ENCODE measurements at regions not wholly inside any gene's neighbourhood (a gene's known extent, or its start where the extent isn't known, plus 50 kb on each side); places are given as distances from the start of the nearest gene placed in this dataset.
"Not testable (repeated sequence)": the region's sequence is repeated elsewhere in the genome, so short reads cannot be mapped to it uniquely, and the experiment has no call there.

DNA sequence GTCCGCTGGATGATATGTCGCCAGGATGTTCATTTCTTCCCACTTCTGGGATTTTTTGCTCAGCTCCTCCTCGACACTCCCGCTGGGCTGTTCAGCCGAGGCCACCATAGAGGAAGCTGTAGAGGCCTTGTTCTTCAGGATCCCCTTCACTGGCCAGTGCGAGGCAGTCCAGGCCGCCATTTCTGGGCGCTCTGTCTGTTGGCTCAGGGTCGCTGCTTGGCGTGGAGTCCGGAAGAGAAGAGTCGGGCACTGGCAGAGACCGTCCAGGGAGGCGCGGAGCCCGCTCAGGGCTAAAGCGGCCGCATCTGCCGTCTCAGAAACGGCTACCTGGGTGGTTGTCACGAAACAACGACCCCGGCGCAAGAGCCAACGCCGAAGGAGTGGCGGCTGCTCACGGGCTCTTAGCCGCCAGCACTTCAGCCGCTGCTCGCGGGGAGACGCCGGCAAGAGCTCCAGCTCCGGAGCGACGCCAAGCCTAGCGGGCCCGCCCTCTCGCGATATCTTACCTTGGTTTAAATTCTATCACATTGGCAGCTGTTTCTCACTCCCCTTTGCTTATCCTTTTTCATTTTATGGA lies 2395.9 kb upstream of the PCDH20 start:
- H3K9me3 Mint-ChIP-seq, H3K4me3 Mint-ChIP-seq: not testable (repeated sequence)

GRCh38 chr13:63791134-63791533 lies 2375.5 kb upstream of the PCDH20 start:
- H2BK5ac ChIP-seq (ENCODE audit: insufficient read length, low read length); H3K36me3 Mint-ChIP-seq (ENCODE audit: insufficient read depth in 1 of 3, low read depth in 3 of 3): not testable (repeated sequence)

More for the DNA sequence above, 2395.9 kb upstream of the PCDH20 start:
- not testable (repeated sequence) for H3K23me2 ChIP-seq (ENCODE audit: insufficient read length, low read depth, low read length, poor library complexity, severe bottlenecking); H3K27me3 ChIP-seq (ENCODE audit: insufficient read depth, low read length); H4K20me1 ChIP-seq (ENCODE audit: control insufficient read depth, insufficient read depth, insufficient read length); H3K9ac ChIP-seq (ENCODE audit: extremely low read depth, insufficient read length, low read length); DNase-seq; H2BK12ac ChIP-seq (ENCODE audit: insufficient read length, low read depth, low read length); H3K14ac ChIP-seq (ENCODE audit: insufficient read depth, low read length); H3K4me1 Mint-ChIP-seq; H2BK15ac ChIP-seq (ENCODE audit: low read depth, low read length); H3K56ac ChIP-seq (ENCODE audit: insufficient read length, low read depth, low read length); H3K27me3 Mint-ChIP-seq (ENCODE audit: low read depth); H3K4me1 ChIP-seq (ENCODE audit: insufficient read depth, low read length); H4K8ac ChIP-seq (replicated peaks; ENCODE audit: insufficient read length, low read depth, low read length); H3K36me3 Mint-ChIP-seq (ENCODE audit: insufficient read depth in 1 of 3, low read depth in 3 of 3); H3T11ph ChIP-seq (ENCODE audit: low read length); H3K79me1 ChIP-seq (ENCODE audit: insufficient read depth, low read depth, low read length, poor library complexity, severe bottlenecking); H3K23ac ChIP-seq (ENCODE audit: insufficient read length, low read depth, low read length); H3K79me2 ChIP-seq (ENCODE audit: insufficient read depth, low read length); H3K18ac ChIP-seq (ENCODE audit: insufficient read length, low read depth, low read length); H3K4ac ChIP-seq (ENCODE audit: low read depth, low read length); H3K4me2 ChIP-seq (ENCODE audit: insufficient read depth, insufficient read length, low read length); H2BK120ac ChIP-seq (ENCODE audit: low read depth, low read length, poor library complexity, severe bottlenecking); H3K27ac Mint-ChIP-seq; H3K9me3 ChIP-seq (ENCODE audit: control insufficient read depth, low read depth, low read length); H2BK20ac ChIP-seq (ENCODE audit: low read depth, low read length, poor library complexity, severe bottlenecking); H2BK5ac ChIP-seq (ENCODE audit: insufficient read length, low read length); H4K5ac ChIP-seq (ENCODE audit: insufficient read length, low read depth, low read length); H2AK5ac ChIP-seq (ENCODE audit: insufficient read length, low read length); H3K27ac ChIP-seq (ENCODE audit: insufficient read length, low read depth, low read length); H2AFZ ChIP-seq (ENCODE audit: low read length); H4K91ac ChIP-seq (ENCODE audit: insufficient read length, low read depth, low read length)
- WGBS (ENCODE audit: extremely low coverage, insufficient read length, low lambda C conversion rate), result no CpG with 5 or more reads among the region's 41 CpGs

More at GRCh38 chr13:63791134-63791533, 2375.5 kb upstream of the PCDH20 start:
- not testable (repeated sequence) for H2BK15ac ChIP-seq (ENCODE audit: low read depth, low read length); H3K18ac ChIP-seq (ENCODE audit: insufficient read length, low read depth, low read length); H3K9ac ChIP-seq (ENCODE audit: extremely low read depth, insufficient read length, low read length); H3K9me3 Mint-ChIP-seq; H3K27ac Mint-ChIP-seq; H2BK120ac ChIP-seq (ENCODE audit: low read depth, low read length, poor library complexity, severe bottlenecking); H2BK20ac ChIP-seq (ENCODE audit: low read depth, low read length, poor library complexity, severe bottlenecking); H3K4me2 ChIP-seq (ENCODE audit: insufficient read depth, insufficient read length, low read length); H3K4me3 Mint-ChIP-seq; H3K56ac ChIP-seq (ENCODE audit: insufficient read length, low read depth, low read length); H2AFZ ChIP-seq (ENCODE audit: low read length); H3K27me3 ChIP-seq (ENCODE audit: insufficient read depth, low read length); H3K4me1 ChIP-seq (ENCODE audit: insufficient read depth, low read length); H3K23me2 ChIP-seq (ENCODE audit: insufficient read length, low read depth, low read length, poor library complexity, severe bottlenecking); H3K27me3 Mint-ChIP-seq (ENCODE audit: low read depth); H3K23ac ChIP-seq (ENCODE audit: insufficient read length, low read depth, low read length); H4K91ac ChIP-seq (ENCODE audit: insufficient read length, low read depth, low read length); H3K14ac ChIP-seq (ENCODE audit: insufficient read depth, low read length); H3T11ph ChIP-seq (ENCODE audit: low read length); H3K79me2 ChIP-seq (ENCODE audit: insufficient read depth, low read length); H4K20me1 ChIP-seq (ENCODE audit: control insufficient read depth, insufficient read depth, insufficient read length); H3K4me1 Mint-ChIP-seq; H3K9me3 ChIP-seq (ENCODE audit: control insufficient read depth, low read depth, low read length); H3K79me1 ChIP-seq (ENCODE audit: insufficient read depth, low read depth, low read length, poor library complexity, severe bottlenecking); H4K8ac ChIP-seq (replicated peaks; ENCODE audit: insufficient read length, low read depth, low read length); H2BK12ac ChIP-seq (ENCODE audit: insufficient read length, low read depth, low read length); H3K27ac ChIP-seq (ENCODE audit: insufficient read length, low read depth, low read length); H3K4ac ChIP-seq (ENCODE audit: low read depth, low read length); DNase-seq; H4K5ac ChIP-seq (ENCODE audit: insufficient read length, low read depth, low read length); H2AK5ac ChIP-seq (ENCODE audit: insufficient read length, low read length)
- no CpG with 5 or more reads among the region's 2 CpGs for WGBS (ENCODE audit: extremely low coverage, insufficient read length, low lambda C conversion rate)
